ENCODE measurements at regions not wholly inside any gene's neighbourhood (a gene's known extent, or its start where the extent isn't known, plus 50 kb on each side); places are given as distances from the start of the nearest gene placed in this dataset.

DNA sequence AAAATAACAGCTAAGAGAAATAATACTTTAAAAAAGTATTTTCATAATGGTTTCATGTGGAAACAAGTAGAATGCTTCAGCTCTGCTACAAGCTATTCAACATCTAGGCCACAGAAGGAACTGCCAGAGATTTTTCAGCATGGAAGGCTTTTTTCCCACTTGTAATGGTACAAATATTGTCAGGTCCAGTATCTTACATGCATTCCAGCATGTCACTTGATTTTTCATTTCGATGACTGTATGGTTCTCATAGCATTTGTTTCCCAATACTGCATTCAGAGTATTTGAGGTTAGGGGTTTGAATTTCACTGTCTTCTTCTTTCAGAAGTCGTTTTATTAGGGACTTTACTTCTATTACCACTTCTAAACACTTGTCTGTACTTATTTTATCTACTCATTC lies 1701.5 kb upstream of the FLRT2 start:
- TF ChIP-seq CTBP1 (IDR thresholded peaks at IDR 0.05; ENCODE audit: borderline replicate concordance): no peak
- no peak for TF ChIP-seq FOXK2 (IDR thresholded peaks at IDR 0.05)
- no peak for TF ChIP-seq BHLHE40 (IDR thresholded peaks at IDR 0.05; ENCODE audit: borderline replicate concordance)
- no peak for TF ChIP-seq SUZ12 (IDR thresholded peaks at IDR 0.05)
- no peak for TF ChIP-seq ELF4 (IDR thresholded peaks at IDR 0.05)
- TF ChIP-seq NFRKB (IDR thresholded peaks at IDR 0.05): no peak
- TF ChIP-seq LEF1 (IDR thresholded peaks at IDR 0.05; ENCODE audit: borderline replicate concordance): no peak
- no peak for TF ChIP-seq TARDBP (IDR thresholded peaks at IDR 0.05)
- TF ChIP-seq SP1 (IDR thresholded peaks at IDR 0.05): no peak
